ENCODE measurements at regions not wholly inside any gene's neighbourhood (a gene's known extent, or its start where the extent isn't known, plus 50 kb on each side); places are given as distances from the start of the nearest gene placed in this dataset.

DNA sequence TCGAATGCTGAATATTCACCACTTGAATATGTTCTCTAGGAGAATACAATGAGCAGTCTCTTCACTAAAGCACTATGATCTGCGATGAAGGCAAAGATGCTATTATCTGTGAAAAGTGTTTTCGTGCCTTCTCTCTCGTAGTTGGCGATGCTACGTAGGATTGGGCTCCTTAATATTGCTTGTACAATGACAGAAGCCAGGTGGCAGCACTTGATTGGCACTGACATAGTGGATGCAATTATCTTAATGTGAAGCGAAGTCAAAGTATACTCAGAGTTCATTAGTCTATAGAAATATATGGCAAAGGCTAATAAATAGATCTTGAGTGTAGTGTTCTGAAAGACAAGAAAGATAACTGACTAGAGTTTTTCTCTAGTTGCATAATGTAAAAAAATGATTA is 1135.7 kb upstream of the AGA start (continued):
- TF ChIP-seq CHD4 (IDR thresholded peaks at IDR 0.05), result no peak
- TF ChIP-seq POLR2AphosphoS2 (IDR thresholded peaks at IDR 0.05; ENCODE audit: low read depth, low read length), result no peak
- no peak for TF ChIP-seq BHLHE40 (IDR thresholded peaks at IDR 0.05; ENCODE audit: borderline replicate concordance in 1 of 2, low read depth in 2 of 2, low read length in 1 of 2)
- no peak for TF ChIP-seq YBX1 (IDR thresholded peaks at IDR 0.05)

- ChIA-PET CTCF (no interaction called here), SMC1A (ENCODE audit: uncharacterized antibody, unreplicated experiment) (interaction anchor here (1.5 kb wide), 1 partner anchor 9 kb away, joined by 3 read pairs; no protein-coding TSS in a partner anchor), RAD21 (ENCODE audit: unreplicated experiment) (no interaction called here), POLR2A (no interaction called here)
- DNase-seq (ENCODE audit: low read depth, low spot score), result no peak
- in situ Hi-C loops (cut with MboI) (no loop called here), intact Hi-C loops (cut with micrococcal nuclease; ENCODE audit: unreplicated experiment) (no loop called here)
- H3K4me3 ChIP-seq, result no peak overlapping the region
- no peaks in the 10 kb centered on the region for H3K36me3 ChIP-seq (ENCODE audit: control insufficient read depth in 2 of 2, insufficient read depth in 2 of 2, low read length in 1 of 2)
- no peaks in the 10 kb centered on the region for H3K79me2 ChIP-seq (ENCODE audit: control insufficient read depth, insufficient read depth, low read length)
- H3K27me3 ChIP-seq (replicated peaks in 1 of 2; ENCODE audit: control insufficient read depth in 2 of 2, insufficient read depth in 2 of 2, low read length in 1 of 2), result no peaks in the 10 kb centered on the region
- no peaks in the 10 kb centered on the region for H3K4me1 ChIP-seq (ENCODE audit: control insufficient read depth, insufficient read depth, low read length)
- 17% methylated on average over 6 of the region's 6 CpGs for WGBS (ENCODE audit: insufficient coverage, insufficient replicate concordance, low lambda C conversion rate, missing lambda C conversion rate)
- H4K20me1 ChIP-seq (ENCODE audit: control insufficient read depth, insufficient read depth), result no peaks in the 10 kb centered on the region
- BruUV-seq (replicated peaks), result no TSS peak
- no peak overlapping the region for H3K4me2 ChIP-seq (ENCODE audit: control insufficient read depth, insufficient read depth)
- H3K9ac ChIP-seq (ENCODE audit: control insufficient read depth, insufficient read depth, low read length), result no peak overlapping the region
- no peak for ATAC-seq
- H3K9me3 ChIP-seq (replicated peaks; ENCODE audit: control insufficient read depth, insufficient read depth, low read length), result no peaks in the 10 kb centered on the region
- no peak for FAIRE-seq
- H2AFZ ChIP-seq (ENCODE audit: control insufficient read depth, low read depth, low read length), result no peak overlapping the region
- no peak overlapping the region for H3K27ac ChIP-seq (ENCODE audit: control insufficient read depth, insufficient read depth)
- TF ChIP-seq ZNF217 (IDR thresholded peaks at IDR 0.05) (no peak), JUND (IDR thresholded peaks at IDR 0.05; ENCODE audit: low read depth, low read length) (no peak), ZNF384 (IDR thresholded peaks at IDR 0.05; ENCODE audit: borderline replicate concordance, low read depth, low read length) (no peak), CREB1 (IDR thresholded peaks at IDR 0.05; ENCODE audit: low read depth) (no peak), NBN (IDR thresholded peaks at IDR 0.05) (no peak), FOS (IDR thresholded peaks at IDR 0.05; ENCODE audit: borderline replicate concordance, extremely low read depth, insufficient read length) (no peak), HCFC1 (IDR thresholded peaks at IDR 0.05; ENCODE audit: low read length) (no peak), DPF2 (IDR thresholded peaks at IDR 0.05) (no peak), BCL11A (IDR thresholded peaks at IDR 0.05; ENCODE audit: low read depth, low read length) (no peak), ZNF274 (IDR thresholded peaks at IDR 0.05; ENCODE audit: insufficient read depth, insufficient read length) (no peak), CHD1 (IDR thresholded peaks at IDR 0.05; ENCODE audit: low read depth, low read length) (no peak), POLR2AphosphoS5 (IDR thresholded peaks at IDR 0.05; ENCODE audit: low read length) (no peak), SPI1 (IDR thresholded peaks at IDR 0.05; ENCODE audit: borderline replicate concordance, insufficient read depth, low read depth, low read length) (no peak)
- TF ChIP-seq, protein P1, sequence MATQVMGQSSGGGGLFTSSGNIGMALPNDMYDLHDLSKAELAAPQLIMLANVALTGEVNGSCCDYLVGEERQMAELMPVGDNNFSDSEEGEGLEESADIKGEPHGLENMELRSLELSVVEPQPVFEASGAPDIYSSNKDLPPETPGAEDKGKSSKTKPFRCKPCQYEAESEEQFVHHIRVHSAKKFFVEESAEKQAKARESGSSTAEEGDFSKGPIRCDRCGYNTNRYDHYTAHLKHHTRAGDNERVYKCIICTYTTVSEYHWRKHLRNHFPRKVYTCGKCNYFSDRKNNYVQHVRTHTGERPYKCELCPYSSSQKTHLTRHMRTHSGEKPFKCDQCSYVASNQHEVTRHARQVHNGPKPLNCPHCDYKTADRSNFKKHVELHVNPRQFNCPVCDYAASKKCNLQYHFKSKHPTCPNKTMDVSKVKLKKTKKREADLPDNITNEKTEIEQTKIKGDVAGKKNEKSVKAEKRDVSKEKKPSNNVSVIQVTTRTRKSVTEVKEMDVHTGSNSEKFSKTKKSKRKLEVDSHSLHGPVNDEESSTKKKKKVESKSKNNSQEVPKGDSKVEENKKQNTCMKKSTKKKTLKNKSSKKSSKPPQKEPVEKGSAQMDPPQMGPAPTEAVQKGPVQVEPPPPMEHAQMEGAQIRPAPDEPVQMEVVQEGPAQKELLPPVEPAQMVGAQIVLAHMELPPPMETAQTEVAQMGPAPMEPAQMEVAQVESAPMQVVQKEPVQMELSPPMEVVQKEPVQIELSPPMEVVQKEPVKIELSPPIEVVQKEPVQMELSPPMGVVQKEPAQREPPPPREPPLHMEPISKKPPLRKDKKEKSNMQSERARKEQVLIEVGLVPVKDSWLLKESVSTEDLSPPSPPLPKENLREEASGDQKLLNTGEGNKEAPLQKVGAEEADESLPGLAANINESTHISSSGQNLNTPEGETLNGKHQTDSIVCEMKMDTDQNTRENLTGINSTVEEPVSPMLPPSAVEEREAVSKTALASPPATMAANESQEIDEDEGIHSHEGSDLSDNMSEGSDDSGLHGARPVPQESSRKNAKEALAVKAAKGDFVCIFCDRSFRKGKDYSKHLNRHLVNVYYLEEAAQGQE (IDR thresholded peaks at IDR 0.05; ENCODE audit: low read depth, low read length), result no peak
- TF ChIP-seq, protein P2, sequence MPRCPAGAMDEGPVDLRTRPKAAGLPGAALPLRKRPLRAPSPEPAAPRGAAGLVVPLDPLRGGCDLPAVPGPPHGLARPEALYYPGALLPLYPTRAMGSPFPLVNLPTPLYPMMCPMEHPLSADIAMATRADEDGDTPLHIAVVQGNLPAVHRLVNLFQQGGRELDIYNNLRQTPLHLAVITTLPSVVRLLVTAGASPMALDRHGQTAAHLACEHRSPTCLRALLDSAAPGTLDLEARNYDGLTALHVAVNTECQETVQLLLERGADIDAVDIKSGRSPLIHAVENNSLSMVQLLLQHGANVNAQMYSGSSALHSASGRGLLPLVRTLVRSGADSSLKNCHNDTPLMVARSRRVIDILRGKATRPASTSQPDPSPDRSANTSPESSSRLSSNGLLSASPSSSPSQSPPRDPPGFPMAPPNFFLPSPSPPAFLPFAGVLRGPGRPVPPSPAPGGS (IDR thresholded peaks at IDR 0.05; ENCODE audit: borderline replicate concordance, insufficient read depth, low read depth, low read length, poor library complexity, severe bottlenecking), result no peak
- TF ChIP-seq, protein P3, sequence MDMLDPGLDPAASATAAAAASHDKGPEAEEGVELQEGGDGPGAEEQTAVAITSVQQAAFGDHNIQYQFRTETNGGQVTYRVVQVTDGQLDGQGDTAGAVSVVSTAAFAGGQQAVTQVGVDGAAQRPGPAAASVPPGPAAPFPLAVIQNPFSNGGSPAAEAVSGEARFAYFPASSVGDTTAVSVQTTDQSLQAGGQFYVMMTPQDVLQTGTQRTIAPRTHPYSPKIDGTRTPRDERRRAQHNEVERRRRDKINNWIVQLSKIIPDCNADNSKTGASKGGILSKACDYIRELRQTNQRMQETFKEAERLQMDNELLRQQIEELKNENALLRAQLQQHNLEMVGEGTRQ (IDR thresholded peaks at IDR 0.05; ENCODE audit: borderline replicate concordance, low read depth, low read length), result no peak
Measured at GRCh38 chr4:178595500-178596138, 1153.4 kb upstream of the AGA start.

Measured in GM12878 (cell line).